PC-3 (cell line): ENCODE measurements at regions not wholly inside any gene's neighbourhood (a gene's known extent, or its start where the extent isn't known, plus 50 kb on each side); places are given as distances from the start of the nearest gene placed in this dataset.

ENCODE experiments used
- ATAC-seq: fragments of 200-7000 bp; cut with Tn5 transposase; 2 replicates; pipeline ENCODE4 v1.9.1; 2020; ENCODE audit warnings: mild to moderate bottlenecking, moderate library complexity
- BruUV-seq: library from RNA; stranded (reverse); fragments of 400-500 nt; replicated peaks from 2 replicates; lab custom pipeline; 2021; lab: Mats Ljungman, UMichigan
- CTCF ChIA-PET: fragments of 300-600 bp; sonication (Branson Sonifier 250); formaldehyde crosslinking; loops from one replicate; lab custom pipeline; 2022; ENCODE audit warnings: antibody characterized with exemption; lab: Charles Lee
- POLR2A ChIA-PET: fragments of 300-600 bp; sonication (Branson Sonifier 250); formaldehyde crosslinking; loops from one replicate; lab custom pipeline; 2022; ENCODE audit warnings: antibody characterized with exemption; ENCODE audit not compliant: unreplicated experiment; lab: Charles Lee
- DNase-seq: peaks from one replicate; pipeline ENCODE4 v3.0.0-alpha.2; 2015
- H2AFZ ChIP-seq: fragments of 300-600 bp; sonication (generic); 2 replicates; pipeline ENCODE4 v1.6.0; 2016; ENCODE audit warnings: antibody characterized with exemption, low read length
- H3F3A ChIP-seq: fragments of 300-600 bp; sonication (generic); one replicate; pipeline ENCODE4 v1.6.0; 2017; ENCODE audit warnings: antibody characterized with exemption, low read length, control low read depth, mild to moderate bottlenecking; ENCODE audit not compliant: unreplicated experiment
- H3K27ac ChIP-seq: fragments of 300-600 bp; sonication (generic); 2 replicates; pipeline ENCODE4 v1.5.1; 2016; ENCODE audit warnings: mild to moderate bottlenecking, low read length
- H3K27me3 ChIP-seq: fragments of 300-600 bp; sonication (generic); 2 replicates; pipeline ENCODE4 v1.6.1; 2016; ENCODE audit warnings: low read length, mixed read lengths
- H3K36me3 ChIP-seq: fragments of 300-600 bp; sonication (generic); 2 replicates; pipeline ENCODE4 v1.6.1; 2016; ENCODE audit warnings: low read depth, mixed run types, low read length, mixed read lengths
- H3K4me1 ChIP-seq: fragments of 300-600 bp; sonication (generic); 2 replicates; pipeline ENCODE4 v1.5.1; 2016; ENCODE audit warnings: low read length; ENCODE audit not compliant: insufficient read depth
- H3K4me2 ChIP-seq: fragments of 300-600 bp; sonication (generic); 2 replicates; pipeline ENCODE4 v1.6.0; 2016; ENCODE audit warnings: low read length
- H3K4me3 ChIP-seq: fragments of 300-600 bp; sonication (generic); 2 replicates; pipeline ENCODE4 v1.5.1; 2016; ENCODE audit warnings: mild to moderate bottlenecking, low read length, mixed read lengths
- H3K79me2 ChIP-seq: fragments of 300-600 bp; sonication (generic); 2 replicates; pipeline ENCODE4 v1.6.1; 2017; ENCODE audit warnings: low read length, mixed read lengths
- H3K9ac ChIP-seq: fragments of 300-600 bp; sonication (generic); 2 replicates; pipeline ENCODE4 v1.6.0; 2016; ENCODE audit warnings: mild to moderate bottlenecking, low read length
- H3K9me2 ChIP-seq: fragments of 300-600 bp; sonication (generic); replicated peaks from 2 replicates; pipeline ENCODE4 v1.6.1; 2016; ENCODE audit warnings: mixed run types, low read length, mixed read lengths
- H3K9me3 ChIP-seq: fragments of 300-600 bp; sonication (generic); 2 replicates; pipeline ENCODE4 v1.6.1; 2016; ENCODE audit warnings: low read length, mixed read lengths
- H4K20me1 ChIP-seq: fragments of 300-600 bp; sonication (generic); 2 replicates; pipeline ENCODE4 v1.6.1; 2016; ENCODE audit warnings: low read length, mixed read lengths
- CTCF ChIP-seq: fragments of 300-600 bp; sonication (generic); conservative IDR thresholded peaks from 2 replicates; pipeline ENCODE4 v1.5.1; 2017; ENCODE audit warnings: antibody characterized with exemption, low read depth, mild to moderate bottlenecking, low read length
- EZH2 ChIP-seq: fragments of 300-600 bp; sonication (generic); IDR thresholded peaks from one replicate; pipeline ENCODE4 v1.6.1; 2017; ENCODE audit warnings: antibody characterized with exemption, mild to moderate bottlenecking, low read length; ENCODE audit not compliant: unreplicated experiment
- EZH2phosphoT487 ChIP-seq: fragments of 300-600 bp; sonication (generic); IDR thresholded peaks from 2 replicates; pipeline ENCODE4 v1.6.1; 2018; ENCODE audit warnings: mild to moderate bottlenecking, antibody characterized with exemption, low read length, borderline replicate concordance
- intact Hi-C: fragments of 100-400 bp; cut with micrococcal nuclease; formaldehyde crosslinking; loops from 2 replicates; pipeline ENCODE4 v1.9.0; 2023

GRCh38 chr11:24408202-24408601 lies 88.7 kb upstream of the LUZP2 start:
- Histone ChIP-seq H3K4me1 (no peaks in the 10 kb centered on the region), H3K79me2 (no peaks in the 10 kb centered on the region), H3K27ac (no peak overlapping the region), H3K9ac (no peak overlapping the region), H4K20me1 (no peaks in the 10 kb centered on the region), H3K9me2 (no peaks in the 10 kb centered on the region), H3K4me3 (no peak overlapping the region), H3K27me3 (no peaks in the 10 kb centered on the region), H3K36me3 (no peaks in the 10 kb centered on the region), H3K4me2 (no peak overlapping the region), H3K9me3 (no peaks in the 10 kb centered on the region), H2AFZ (no peak overlapping the region), H3F3A (no peaks in the 10 kb centered on the region)
- no TSS peak for BruUV-seq
- POLR2A ChIA-PET: interaction anchor here (0.7 kb wide), 1 partner anchor 207 kb away, joined by 6 read pairs; no protein-coding TSS in a partner anchor
- ATAC-seq (no peak), DNase-seq (no peak)
- intact Hi-C loops: no loop called here
- CTCF ChIA-PET: no interaction called here
- TF ChIP-seq CTCF (no peak), EZH2phosphoT487 (no peak), EZH2 (no peak)

GRCh38 chr11:24411791-24412190 lies 85.1 kb upstream of the LUZP2 start:
- no peak overlapping the region for H2AFZ ChIP-seq
- H3F3A ChIP-seq: no peaks in the 10 kb centered on the region
- no peak overlapping the region for H3K27ac ChIP-seq
- ChIA-PET POLR2A (no interaction called here), CTCF (no interaction called here)
- no peaks in the 10 kb centered on the region for H3K9me3 ChIP-seq
- TF ChIP-seq EZH2 (no peak), EZH2phosphoT487 (no peak), CTCF (no peak)
- H3K9ac ChIP-seq: no peak overlapping the region
- intact Hi-C loops: no loop called here
- H4K20me1 ChIP-seq: no peaks in the 10 kb centered on the region
- no peaks in the 10 kb centered on the region for H3K27me3 ChIP-seq
- BruUV-seq: no TSS peak
- H3K79me2 ChIP-seq: no peaks in the 10 kb centered on the region
- no peak overlapping the region for H3K4me2 ChIP-seq
- H3K4me1 ChIP-seq: no peaks in the 10 kb centered on the region
- no peak overlapping the region for H3K4me3 ChIP-seq
- DNase-seq (no peak), ATAC-seq (no peak)
- H3K36me3 ChIP-seq: no peaks in the 10 kb centered on the region
- no peaks in the 10 kb centered on the region for H3K9me2 ChIP-seq

- H3F3A ChIP-seq: no peaks in the 10 kb centered on the region
- no peak for ATAC-seq
- H3K27me3 ChIP-seq: no peaks in the 10 kb centered on the region
- H4K20me1 ChIP-seq: no peaks in the 10 kb centered on the region
- no peaks in the 10 kb centered on the region for H3K36me3 ChIP-seq
- H3K9me2 ChIP-seq: no peaks in the 10 kb centered on the region
- DNase-seq: no peak
- H3K4me3 ChIP-seq: no peak overlapping the region
- CTCF ChIA-PET: no interaction called here
- no peaks in the 10 kb centered on the region for H3K4me1 ChIP-seq
- H2AFZ ChIP-seq: no peak overlapping the region
- H3K9ac ChIP-seq: no peak overlapping the region
- no peak overlapping the region for H3K27ac ChIP-seq
- H3K79me2 ChIP-seq: no peaks in the 10 kb centered on the region
- BruUV-seq: no TSS peak
- POLR2A ChIA-PET: no interaction called here
- no peak for TF ChIP-seq CTCF
- no peak for TF ChIP-seq EZH2phosphoT487
- no peak for TF ChIP-seq EZH2
- no peak overlapping the region for H3K4me2 ChIP-seq
- no peaks in the 10 kb centered on the region for H3K9me3 ChIP-seq
- intact Hi-C loops: no loop called here
Measured at GRCh38 chr11:24412722-24413121, 84.1 kb upstream of the LUZP2 start.
